GM19468 (cell line): ENCODE measurements at regions not wholly inside any gene's neighbourhood (a gene's known extent, or its start where the extent isn't known, plus 50 kb on each side); places are given as distances from the start of the nearest gene placed in this dataset.
"Not testable (repeated sequence)": the region's sequence is repeated elsewhere in the genome, so short reads cannot be mapped to it uniquely, and the experiment has no call there.

Experiments
- ATAC-seq: cut with Tn5 transposase; IDR thresholded peaks from one replicate; pipeline ENCODE4 v1.9.1; 2021; ENCODE audit warnings: mild to moderate bottlenecking, moderate library complexity, moderate number of reproducible peaks; ENCODE audit not compliant: unreplicated experiment; ENCODE audit errors: extremely low read depth

DNA sequence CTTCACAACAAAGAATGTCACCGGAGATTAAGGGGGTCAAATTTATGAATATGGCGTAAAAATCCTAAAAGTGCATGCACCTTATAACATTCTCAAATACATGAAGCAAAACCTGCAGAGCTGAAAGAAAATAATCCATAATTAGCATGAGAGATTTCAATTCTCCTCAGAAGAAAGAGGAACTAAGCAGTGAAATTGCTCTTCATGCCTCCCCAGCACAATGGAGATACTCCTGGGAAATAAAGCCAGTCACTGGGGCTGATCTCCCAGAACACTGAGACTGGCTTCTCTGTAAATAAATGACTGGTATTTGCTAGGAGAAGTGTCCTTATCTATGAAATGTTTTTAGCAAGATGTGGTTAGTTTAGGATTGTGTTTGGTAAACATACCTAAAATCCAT is 68.1 kb downstream of the GOLGA6L6 start:
- ATAC-seq = not testable (repeated sequence)

- ATAC-seq = not testable (repeated sequence)
Measured at GRCh38 chr15:20472983-20473382, 68.6 kb downstream of the GOLGA6L6 start.

DNA sequence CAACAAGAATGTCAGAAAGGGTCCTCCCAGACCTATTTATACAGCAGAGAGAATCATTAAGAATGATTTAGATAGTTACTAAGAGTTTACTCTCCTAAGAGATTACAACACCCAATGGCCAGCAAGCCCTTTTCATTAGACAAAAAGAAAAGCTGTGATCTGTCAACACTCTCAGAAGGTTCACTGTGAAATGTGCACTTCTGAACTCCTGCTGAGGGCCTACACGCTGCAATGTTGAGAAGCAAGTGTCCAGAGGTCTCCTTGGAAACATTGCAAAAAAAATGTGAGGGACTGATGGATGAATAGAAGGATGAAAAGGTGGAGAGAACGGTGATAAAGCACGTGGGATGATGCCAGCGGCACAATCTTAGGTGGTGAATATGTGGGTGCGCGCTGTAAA is 70.8 kb downstream of the GOLGA6L6 start:
- not testable (repeated sequence) for ATAC-seq

GRCh38 chr15:20441138-20441537 is 100.5 kb downstream of the GOLGA6L6 start:
- not testable (repeated sequence) for ATAC-seq

DNA sequence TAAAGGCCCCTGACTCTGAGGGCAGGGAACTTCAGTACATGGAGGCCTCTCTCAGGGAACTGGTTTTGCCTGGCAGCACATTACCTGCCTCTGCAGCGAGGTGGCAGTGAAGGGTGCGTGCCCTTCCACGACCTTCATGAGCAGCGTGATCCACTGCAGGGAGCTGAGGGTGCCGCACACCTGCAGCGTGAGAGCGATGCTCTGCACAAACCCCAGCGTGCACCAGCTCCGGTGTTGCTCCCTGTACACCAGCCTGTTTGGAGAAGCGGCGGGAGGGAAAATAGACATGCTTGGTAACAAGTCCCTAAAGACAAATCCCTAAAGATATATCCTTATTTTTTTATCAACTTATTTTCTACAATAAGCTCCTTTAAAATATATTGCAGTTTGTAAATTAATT is 101.2 kb downstream of the GOLGA6L6 start:
- not testable (repeated sequence) for ATAC-seq

DNA sequence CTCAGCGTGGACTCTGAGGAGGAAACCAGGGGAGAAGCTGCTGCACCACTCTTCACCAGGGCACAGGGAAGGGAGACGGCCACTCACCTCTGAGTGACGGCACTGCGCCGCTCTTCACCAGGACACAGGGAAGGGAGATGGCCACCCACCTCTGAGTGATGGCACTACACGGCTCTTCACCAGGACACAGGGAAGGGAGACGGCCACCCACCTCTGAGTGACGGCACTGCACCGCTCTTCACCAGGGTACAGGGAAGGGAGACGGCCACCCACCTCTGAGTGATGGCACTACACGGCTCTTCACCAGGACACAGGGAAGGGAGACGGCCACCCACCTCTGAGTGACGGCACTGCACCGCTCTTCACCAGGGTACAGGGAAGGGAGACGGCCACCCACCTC is 102.5 kb downstream of the GOLGA6L6 start:
- ATAC-seq = not testable (repeated sequence)

DNA sequence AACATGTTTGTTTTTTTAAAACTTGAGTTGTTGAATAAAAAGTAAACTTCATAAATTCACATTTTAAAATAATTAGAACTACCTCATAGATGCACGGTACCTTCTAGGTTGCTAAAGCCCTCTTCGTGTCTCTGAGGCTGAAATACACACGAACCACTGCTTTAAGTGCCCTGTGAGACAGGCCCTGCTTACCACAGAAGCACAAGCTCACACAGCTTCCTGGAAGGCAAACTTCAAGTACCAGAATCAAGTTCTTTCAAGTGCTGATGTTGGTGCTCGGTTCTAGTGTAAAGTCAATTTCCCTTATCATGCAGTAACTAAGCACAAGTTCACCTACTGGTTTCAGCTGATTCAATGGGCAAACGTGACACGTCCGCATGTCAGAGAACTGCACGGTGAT is 103.3 kb downstream of the GOLGA6L6 start:
- ATAC-seq = not testable (repeated sequence)

DNA sequence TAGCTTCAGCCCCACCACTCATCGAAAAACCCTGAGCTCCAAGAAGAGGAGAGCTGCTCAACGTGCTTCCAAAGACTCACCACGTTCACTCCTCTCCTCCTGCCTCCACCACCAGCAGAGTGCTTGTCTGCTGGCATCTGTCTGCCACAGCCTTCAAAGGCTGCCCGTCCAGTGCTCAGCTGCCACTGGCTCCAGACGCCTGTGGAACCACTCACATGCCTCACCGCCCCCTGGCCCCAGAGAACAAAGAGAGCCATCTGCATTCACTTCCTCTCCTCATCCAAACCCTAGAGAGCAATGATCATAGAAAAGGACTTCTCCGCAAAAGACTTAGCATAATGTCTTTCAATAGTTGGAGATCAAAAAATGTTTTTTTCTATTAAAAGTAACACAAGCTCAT is 108.1 kb downstream of the GOLGA6L6 start:
- ATAC-seq = not testable (repeated sequence)

- ATAC-seq = not testable (repeated sequence)
Measured at GRCh38 chr15:20430495-20430894, 111.1 kb downstream of the GOLGA6L6 start.

- ATAC-seq = not testable (repeated sequence)
Measured at GRCh38 chr15:20420710-20421109, 120.9 kb downstream of the GOLGA6L6 start.

- not testable (repeated sequence) for ATAC-seq
Measured at GRCh38 chr15:20416618-20417017, 125.0 kb downstream of the GOLGA6L6 start.

DNA sequence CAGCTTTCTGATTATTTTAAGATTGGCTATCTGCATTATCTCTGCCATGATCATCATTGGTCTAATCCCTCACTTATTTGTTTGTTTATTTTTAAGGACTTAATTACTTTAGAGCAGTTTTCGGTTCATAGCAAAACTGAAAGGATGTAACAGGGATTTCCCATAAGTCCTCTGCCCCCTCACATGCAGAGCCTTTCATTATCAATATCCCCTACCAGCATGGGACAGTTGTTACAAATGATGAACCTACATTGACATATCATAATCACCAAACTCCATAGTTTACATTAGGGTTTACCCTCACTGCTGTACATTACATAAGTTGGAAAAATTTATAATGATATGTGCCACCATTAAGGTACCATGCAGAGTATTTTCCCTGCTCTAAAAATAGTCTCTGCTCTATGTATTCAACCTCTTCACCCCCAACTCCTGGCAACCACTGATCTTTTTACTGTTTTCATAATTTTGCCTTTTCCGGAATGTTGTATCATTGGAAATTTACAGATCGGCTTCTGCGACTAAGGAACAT is 131.9 kb downstream of the GOLGA6L6 start:
- not testable (repeated sequence) for ATAC-seq

- no peak for ATAC-seq
Measured at GRCh38 chr15:20409247-20409646, 132.4 kb downstream of the GOLGA6L6 start.

DNA sequence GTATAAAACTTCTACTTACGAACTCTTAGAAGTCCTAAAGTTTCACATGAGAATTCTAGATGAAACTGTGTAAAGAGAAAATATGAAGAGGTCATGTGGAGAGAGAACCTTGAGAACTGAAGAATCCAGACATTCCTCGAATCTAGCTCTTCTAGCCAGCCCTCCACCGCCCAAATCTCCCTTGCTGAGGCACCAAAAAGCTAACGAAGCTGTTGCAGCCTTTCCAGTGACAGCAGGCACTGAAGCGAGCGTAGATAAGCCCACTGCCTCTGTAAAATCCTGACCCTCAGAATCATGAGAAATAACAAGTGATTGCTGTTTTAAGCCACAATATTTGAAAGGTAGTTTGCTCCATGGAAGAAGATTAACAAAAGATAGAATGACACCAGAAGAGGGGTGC is 134.0 kb downstream of the GOLGA6L6 start:
- ATAC-seq = no peak

DNA sequence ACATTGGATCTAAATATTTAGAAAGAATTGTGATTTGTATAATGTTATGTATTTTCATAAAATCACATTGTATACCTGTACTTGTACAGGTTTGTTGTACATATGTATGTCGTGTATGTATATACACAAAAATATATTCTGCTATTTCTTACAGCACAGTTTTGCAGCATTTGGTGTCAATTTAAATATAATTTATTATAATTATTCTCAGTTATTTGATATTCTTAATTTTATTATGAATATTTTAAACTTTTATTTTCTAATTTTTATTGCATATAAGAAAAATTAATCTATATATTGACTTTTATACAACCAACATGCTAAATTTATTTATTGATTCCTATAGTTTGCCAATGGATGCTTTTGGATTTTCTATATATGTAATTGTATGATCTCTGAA is 137.0 kb downstream of the GOLGA6L6 start:
- not testable (repeated sequence) for ATAC-seq

- not testable (repeated sequence) for ATAC-seq
Measured at GRCh38 chr15:20402586-20402985, 139.0 kb downstream of the GOLGA6L6 start.

GRCh38 chr15:20401058-20401457 is 140.5 kb downstream of the GOLGA6L6 start:
- ATAC-seq = not testable (repeated sequence)

- ATAC-seq = not testable (repeated sequence)
Measured at GRCh38 chr15:20398680-20399079, 142.9 kb downstream of the GOLGA6L6 start.

GRCh38 chr15:20388161-20388560 is 153.4 kb downstream of the GOLGA6L6 start:
- ATAC-seq = not testable (repeated sequence)

DNA sequence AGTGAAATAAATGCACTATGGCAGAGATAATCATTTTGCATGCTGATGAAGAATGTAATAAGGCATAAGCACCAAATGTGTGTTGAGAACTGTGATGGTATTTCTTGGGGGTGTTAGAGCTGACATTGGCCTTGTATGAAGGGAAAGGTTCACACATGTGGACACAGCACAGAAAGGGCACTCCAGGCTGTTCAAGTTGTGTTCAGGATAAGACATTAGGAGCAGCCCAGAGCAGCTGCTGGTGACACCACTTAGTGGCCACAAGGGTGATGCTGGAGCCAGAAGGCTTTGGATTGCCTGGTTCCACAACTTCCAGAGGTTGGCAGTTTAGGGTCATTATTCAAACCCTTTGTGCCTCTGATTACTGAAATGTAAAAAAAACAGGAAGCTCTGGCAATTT is 155.4 kb downstream of the GOLGA6L6 start:
- no peak for ATAC-seq

DNA sequence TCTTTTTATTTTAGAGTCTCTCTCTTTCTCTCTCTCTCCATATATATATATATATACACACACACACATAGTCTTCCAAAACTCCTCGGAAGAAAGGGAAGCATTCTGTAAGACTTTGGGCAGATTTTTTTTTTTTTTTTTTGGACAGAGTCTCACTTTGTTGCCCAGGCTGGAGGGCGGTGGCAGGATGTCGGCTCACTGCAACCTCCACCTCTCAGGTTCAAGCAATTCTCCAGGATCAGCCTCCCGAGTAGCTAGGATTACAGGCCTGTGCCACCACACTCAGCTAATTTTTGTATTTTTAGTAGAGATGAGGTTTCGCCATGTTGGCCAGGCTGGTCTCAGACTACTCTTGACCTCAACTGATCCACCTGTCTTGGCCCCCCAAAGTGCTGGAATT is 161.4 kb downstream of the GOLGA6L6 start:
- ATAC-seq = not testable (repeated sequence)

DNA sequence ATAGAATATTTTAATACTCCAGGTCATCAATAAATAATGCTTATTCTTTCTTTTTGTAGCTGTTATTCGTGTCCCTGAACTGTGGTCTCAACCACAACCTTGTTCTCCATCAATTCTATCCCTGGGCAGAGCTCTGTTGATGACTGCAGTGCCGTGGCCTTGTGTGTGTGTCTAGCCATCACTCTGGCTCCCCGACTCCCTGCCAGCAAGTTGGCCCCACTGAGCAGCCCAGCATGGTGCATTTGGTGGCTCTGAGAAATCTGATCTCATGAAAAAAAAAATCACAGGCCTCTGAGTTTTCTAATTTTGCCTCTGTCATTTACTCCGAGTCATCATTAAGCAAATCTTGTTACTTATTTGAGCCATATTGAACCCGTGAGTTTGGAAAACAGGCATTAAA is 164.7 kb downstream of the GOLGA6L6 start:
- no peak for ATAC-seq
